B cell (primary cell): ENCODE measurements at regions not wholly inside any gene's neighbourhood (a gene's known extent, or its start where the extent isn't known, plus 50 kb on each side); places are given as distances from the start of the nearest gene placed in this dataset.

Experiments
- ATAC-seq: fragments of 200-7000 bp; cut with Tn5 transposase; one replicate; pipeline ENCODE4 v1.10.0; 2021; ENCODE audit warnings: low read depth, mild to moderate bottlenecking, moderate number of reproducible peaks, moderate library complexity
- CTCF ChIA-PET: fragments of 350-600 bp; sonication (Branson Sonifier 250); formaldehyde crosslinking; loops from one replicate; lab custom pipeline; 2021; ENCODE audit warnings: antibody characterized with exemption, inconsistent platforms; lab: Charles Lee
- POLR2A ChIA-PET: fragments of 350-600 bp; sonication (Branson Sonifier 250); formaldehyde crosslinking; loops from one replicate; lab custom pipeline; 2021; ENCODE audit warnings: antibody characterized with exemption; lab: Charles Lee
- DNase-seq: peaks from one replicate; pipeline ENCODE4 v3.0.0; 2013
- H2AFZ ChIP-seq: 2 replicates; pipeline ENCODE4 v1.6.1; 2012; ENCODE audit warnings: mild to moderate bottlenecking, low read depth, low read length; ENCODE audit not compliant: insufficient read depth, poor library complexity, severe bottlenecking
- H3K27ac ChIP-seq, 2 donors: 1 replicate in 1 of 2; 2 replicates in 1 of 2; pipeline ENCODE4 v1.5.1; 2012 to 2013; ENCODE audit warnings: low read length in 2 of 2, mild to moderate bottlenecking in 2 of 2, moderate library complexity in 1 of 2
- H3K27me3 ChIP-seq, 4 experiments: fragments of 200-600 bp in 1 of 4; sonication (generic) in 1 of 4; replicated peaks in 1 of 4; 1 replicate in 2 of 4; 2 replicates in 2 of 4; pipeline versions ENCODE4 v1.6.1 to v1.7.0; 2013 to 2016; ENCODE audit warnings: low read length in 3 of 4, mild to moderate bottlenecking in 2 of 4, mixed read lengths in 1 of 4, moderate library complexity in 1 of 4; ENCODE audit not compliant: insufficient read depth in 4 of 4, control insufficient read depth in 3 of 4; ENCODE audit errors: control extremely low read depth in 1 of 4
- H3K36me3 ChIP-seq, 2 experiments: replicated peaks in 1 of 2; 1 replicate in 1 of 2; 2 replicates in 1 of 2; pipeline versions ENCODE4 v1.6.1 to v1.7.1; 2013; ENCODE audit warnings: low read length in 1 of 2; ENCODE audit not compliant: insufficient read depth in 2 of 2, control insufficient read depth in 1 of 2; ENCODE audit errors: control extremely low read depth in 1 of 2, extremely low read depth in 1 of 2
- H3K4me1 ChIP-seq, 2 donors: fragments of 200-600 bp in 1 of 2; sonication (generic) in 1 of 2; 1 replicate in 1 of 2; 2 replicates in 1 of 2; pipeline versions ENCODE4 v1.5.1 to v1.6.1; 2013 to 2017; ENCODE audit warnings: low read length in 2 of 2; ENCODE audit not compliant: control insufficient read depth in 2 of 2, insufficient read depth in 2 of 2
- H3K4me2 ChIP-seq: replicated peaks from 2 replicates; pipeline ENCODE3; 2012; ENCODE audit warnings: mild to moderate bottlenecking, low read depth, low read length; ENCODE audit not compliant: poor library complexity, severe bottlenecking
- H3K4me3 ChIP-seq, 5 experiments: fragments of 200-600 bp in 1 of 5; sonication (generic) in 1 of 5; 1 replicate in 3 of 5; 2 replicates in 2 of 5; pipeline versions ENCODE4 v1.5.1 to v1.7.0; 2011 to 2016; ENCODE audit warnings: low read length in 4 of 5, mild to moderate bottlenecking in 4 of 5, low read depth in 2 of 5, control low read depth in 1 of 5, moderate library complexity in 1 of 5; ENCODE audit not compliant: insufficient read depth in 1 of 5; ENCODE audit errors: control extremely low read depth in 1 of 5, extremely low read depth in 1 of 5
- H3K79me2 ChIP-seq: fragments of 200-600 bp; sonication (generic); one replicate; pipeline ENCODE4 v1.6.0; 2016; ENCODE audit warnings: low read length; ENCODE audit not compliant: control insufficient read depth, insufficient read depth
- H3K9ac ChIP-seq: fragments of 200-600 bp; sonication (generic); 2 replicates; pipeline ENCODE4 v1.6.1; 2017; ENCODE audit warnings: mild to moderate bottlenecking, low read length, moderate library complexity
- H3K9me3 ChIP-seq, 3 donors: one replicate each; pipeline versions ENCODE4 v1.6.1 to v1.7.1; 2013; ENCODE audit warnings: low read length in 2 of 3; ENCODE audit not compliant: control insufficient read depth in 2 of 3, insufficient read depth in 1 of 3; ENCODE audit errors: control extremely low read depth in 1 of 3
- H4K20me1 ChIP-seq: 2 replicates; pipeline ENCODE4 v1.6.0; 2012; ENCODE audit warnings: mild to moderate bottlenecking, low read length; ENCODE audit not compliant: insufficient read depth, control insufficient read depth, poor library complexity, severe bottlenecking
- H3K27ac Mint-ChIP-seq: one replicate; pipeline ENCODE4 v1.8.0; 2021; ENCODE audit warnings: mixed read lengths
- H3K27me3 Mint-ChIP-seq: one replicate; pipeline ENCODE4 v1.8.0; 2021; ENCODE audit warnings: mixed read lengths
- H3K4me1 Mint-ChIP-seq: one replicate; pipeline ENCODE4 v1.8.0; 2021; ENCODE audit warnings: mixed read lengths
- H3K4me3 Mint-ChIP-seq: one replicate; pipeline ENCODE4 v1.8.0; 2021; ENCODE audit warnings: mixed read lengths
- H3K9me3 Mint-ChIP-seq: one replicate; pipeline ENCODE4 v1.8.0; 2022; ENCODE audit warnings: mixed read lengths; ENCODE audit not compliant: insufficient read depth
- CTCF ChIP-seq: fragments of 200-600 bp; IDR thresholded peaks from one replicate; pipeline ENCODE4 v1.8.0; 2022; ENCODE audit warnings: antibody characterized with exemption, mild to moderate bottlenecking
- EZH2 ChIP-seq: IDR thresholded peaks from 2 replicates; pipeline ENCODE4 v1.6.1; 2012; ENCODE audit warnings: borderline replicate concordance, low read depth, mild to moderate bottlenecking, moderate library complexity, low read length; ENCODE audit not compliant: insufficient read depth, poor library complexity, severe bottlenecking
- WGBS: methylation state at CpG from one replicate; pipeline ENCODE4 v1.1.5; 2013; ENCODE audit warnings: missing lambda C conversion rate; ENCODE audit not compliant: insufficient coverage; 5-methylcytosine and 5-hydroxymethylcytosine counted together
- intact Hi-C: fragments of 100-400 bp; cut with micrococcal nuclease; formaldehyde crosslinking; loops from one replicate; pipeline ENCODE4 v1.10.0; 2022

DNA sequence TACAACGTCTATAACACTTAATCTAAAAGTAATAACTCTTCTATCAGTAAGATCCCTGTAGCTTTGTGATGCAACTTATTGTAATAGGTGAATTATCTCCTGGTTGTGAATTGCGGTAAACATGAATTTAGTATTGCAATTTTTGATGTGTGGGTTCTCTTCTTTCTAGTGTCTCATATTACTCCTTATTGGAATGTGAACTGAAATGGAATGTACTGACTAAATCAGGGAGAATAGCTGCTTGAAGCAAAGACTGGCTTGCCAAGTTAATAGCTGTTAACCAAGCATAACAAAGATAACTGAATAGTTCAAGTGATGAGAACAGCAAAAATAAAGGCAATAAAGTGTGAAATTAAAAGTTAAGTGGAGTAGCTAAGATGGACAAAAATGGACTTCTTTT is 60.5 kb upstream of the TFPI start:
- H3K4me2 ChIP-seq = no peak overlapping the region
- Mint-ChIP-seq H3K4me3 (no peak overlapping the region), H3K27me3 (no peaks in the 10 kb centered on the region), H3K4me1 (no peaks in the 10 kb centered on the region), H3K9me3 (no peaks in the 10 kb centered on the region), H3K27ac (no peak overlapping the region)
- no peak overlapping the region for H2AFZ ChIP-seq
- no peak for TF ChIP-seq EZH2
- no peak for TF ChIP-seq CTCF
- H3K36me3 ChIP-seq = no peaks in the 10 kb centered on the region
- no peak for DNase-seq
- no peaks in the 10 kb centered on the region for H3K27me3 ChIP-seq
- intact Hi-C loops = no loop called here
- CTCF ChIA-PET = no interaction called here
- no peak overlapping the region for H3K27ac ChIP-seq
- H3K4me1 ChIP-seq = no peaks in the 10 kb centered on the region
- no peak overlapping the region for H3K4me3 ChIP-seq
- H3K79me2 ChIP-seq = no peaks in the 10 kb centered on the region
- ATAC-seq = no peak
- POLR2A ChIA-PET = no interaction called here
- no peaks in the 10 kb centered on the region for H3K9me3 ChIP-seq
- no peak overlapping the region for H3K9ac ChIP-seq
- no CpG with 5 or more reads among the region's 2 CpGs for WGBS
- no peaks in the 10 kb centered on the region for H4K20me1 ChIP-seq

GRCh38 chr2:187615364-187615763 is 61.1 kb upstream of the TFPI start:
- ChIA-PET POLR2A (no interaction called here), CTCF (no interaction called here)
- no peak for TF ChIP-seq EZH2
- no peak for TF ChIP-seq CTCF
- Histone ChIP-seq H2AFZ (no peak overlapping the region), H4K20me1 (no peaks in the 10 kb centered on the region), H3K27ac (no peak overlapping the region), H3K9me3 (no peaks in the 10 kb centered on the region), H3K36me3 (no peaks in the 10 kb centered on the region), H3K9ac (no peak overlapping the region), H3K4me3 (no peak overlapping the region), H3K4me1 (no peaks in the 10 kb centered on the region), H3K27me3 (no peaks in the 10 kb centered on the region), H3K79me2 (no peaks in the 10 kb centered on the region), H3K4me2 (no peak overlapping the region)
- WGBS = no CpG with 5 or more reads among the region's 4 CpGs
- Mint-ChIP-seq H3K27ac (no peak overlapping the region), H3K9me3 (no peaks in the 10 kb centered on the region), H3K27me3 (no peaks in the 10 kb centered on the region), H3K4me1 (no peaks in the 10 kb centered on the region), H3K4me3 (no peak overlapping the region)
- intact Hi-C loops = no loop called here
- ATAC-seq (no peak), DNase-seq (no peak)
